HG03139 (cell line): ENCODE measurements at regions not wholly inside any gene's neighbourhood (a gene's known extent, or its start where the extent isn't known, plus 50 kb on each side); places are given as distances from the start of the nearest gene placed in this dataset.

ENCODE experiments used
- ATAC-seq: cut with Tn5 transposase; IDR thresholded peaks from one replicate; pipeline ENCODE4 v1.9.1; 2021; ENCODE audit not compliant: unreplicated experiment

- ATAC-seq: no peak
These were observed 90.6 kb upstream of the SYNDIG1 start for GRCh38 chr20:24378661-24379483.

- ATAC-seq: no peak
These were observed 92.9 kb upstream of the SYNDIG1 start for GRCh38 chr20:24376311-24377099.

DNA sequence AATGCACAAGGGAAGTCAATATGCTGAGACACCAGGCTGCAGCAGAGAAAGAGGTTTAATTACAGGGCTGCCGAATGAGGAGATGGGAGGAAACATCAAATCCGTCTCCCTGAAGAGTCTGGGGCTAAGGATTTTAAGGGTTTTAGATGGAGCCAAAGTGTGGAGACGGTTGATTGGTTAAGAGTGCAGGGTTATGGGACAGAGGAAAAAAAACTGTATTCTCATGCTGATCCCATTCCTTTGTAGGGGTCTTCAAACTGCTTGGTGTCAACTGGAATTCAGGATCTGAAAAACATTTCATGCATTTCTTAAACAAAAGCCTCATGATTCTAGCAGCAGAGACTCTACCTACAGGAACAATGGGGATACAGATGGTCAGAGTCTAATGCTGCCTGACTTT is 96.1 kb upstream of the SYNDIG1 start:
- no peak for ATAC-seq

DNA sequence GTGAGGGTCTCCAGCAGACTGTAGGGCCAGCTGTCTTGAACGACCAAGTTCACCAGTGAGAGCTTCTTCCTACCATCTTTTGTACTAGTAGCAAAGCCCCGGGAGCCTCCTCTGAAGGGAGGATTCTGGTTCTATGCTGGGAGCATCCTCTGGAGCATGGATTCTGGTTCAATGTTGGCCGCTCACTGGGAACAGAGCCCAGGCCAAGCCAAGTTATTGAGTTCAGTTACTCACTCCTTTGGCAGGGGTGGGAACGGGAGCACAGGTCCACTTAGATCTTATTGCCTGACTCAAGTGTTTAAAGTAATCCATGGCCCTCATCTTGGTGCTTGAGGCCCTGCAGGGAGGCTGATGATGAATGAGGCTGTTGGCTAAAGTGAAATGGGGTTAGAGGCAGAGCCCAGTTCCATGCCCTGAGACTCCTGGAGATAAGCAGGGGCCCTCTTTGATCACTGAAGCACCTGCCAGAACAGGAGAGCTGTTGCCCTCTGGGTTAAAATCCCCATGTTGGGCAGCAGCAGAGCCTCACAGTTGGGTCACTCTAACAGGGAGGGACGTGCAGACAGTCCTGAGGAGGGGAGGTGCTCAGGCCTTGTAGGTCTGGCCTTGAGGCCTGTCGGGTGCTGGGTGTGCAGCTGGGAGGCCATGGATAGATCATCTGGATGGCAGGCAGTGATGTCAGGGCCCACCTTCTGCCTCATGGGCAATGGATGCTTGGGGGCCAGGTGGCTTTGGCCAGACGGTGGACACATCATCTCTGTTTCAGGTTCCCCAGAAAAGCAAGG is 98.3 kb upstream of the SYNDIG1 start:
- no peak for ATAC-seq

- no peak for ATAC-seq
These were observed 99.2 kb upstream of the SYNDIG1 start for GRCh38 chr20:24370249-24370648.

DNA sequence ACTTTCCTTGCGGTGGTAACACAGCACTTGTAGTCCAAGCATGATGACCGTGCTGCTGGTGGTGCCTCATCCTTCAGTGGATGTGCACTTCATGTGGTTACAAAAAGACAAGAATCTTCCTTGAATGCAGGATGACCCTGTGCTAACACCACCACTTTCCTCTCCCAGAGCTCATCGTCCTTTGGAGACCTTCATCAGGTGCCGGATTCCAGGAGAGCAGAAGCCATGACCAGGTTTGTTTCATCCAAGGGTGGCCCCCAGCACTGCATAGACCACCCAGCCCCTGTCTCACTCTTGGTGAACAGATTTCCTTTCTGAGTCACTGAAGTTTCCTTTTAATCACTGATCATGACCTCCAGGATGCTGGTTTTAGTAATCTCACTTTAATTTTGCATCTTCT is 101.2 kb upstream of the SYNDIG1 start:
- ATAC-seq: no peak

- ATAC-seq: no peak
These were observed 103.0 kb upstream of the SYNDIG1 start for GRCh38 chr20:24366336-24367004.

- ATAC-seq: no peak
These were observed 103.8 kb upstream of the SYNDIG1 start for GRCh38 chr20:24365670-24366069.

GRCh38 chr20:24364482-24364881 is 104.9 kb upstream of the SYNDIG1 start:
- ATAC-seq: no peak

DNA sequence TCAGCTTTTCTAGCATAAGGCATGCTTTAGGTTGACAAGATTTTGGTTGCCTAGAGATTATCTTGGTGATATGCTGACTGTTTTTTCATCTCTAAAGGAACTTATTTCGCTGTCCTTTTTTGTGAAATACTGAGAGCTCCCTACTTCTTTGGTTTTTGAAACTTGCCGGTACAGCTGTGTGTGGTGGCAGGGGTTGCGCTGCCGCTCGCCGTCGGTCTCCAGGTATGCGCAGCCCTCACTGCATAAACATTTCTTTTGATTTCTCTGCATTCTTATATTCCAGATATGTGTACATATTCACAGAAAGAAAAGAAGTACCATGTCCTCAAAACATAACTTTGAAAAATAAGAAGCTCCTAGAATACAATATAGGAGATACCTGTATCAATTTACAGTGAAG is 106.4 kb upstream of the SYNDIG1 start:
- ATAC-seq: no peak

DNA sequence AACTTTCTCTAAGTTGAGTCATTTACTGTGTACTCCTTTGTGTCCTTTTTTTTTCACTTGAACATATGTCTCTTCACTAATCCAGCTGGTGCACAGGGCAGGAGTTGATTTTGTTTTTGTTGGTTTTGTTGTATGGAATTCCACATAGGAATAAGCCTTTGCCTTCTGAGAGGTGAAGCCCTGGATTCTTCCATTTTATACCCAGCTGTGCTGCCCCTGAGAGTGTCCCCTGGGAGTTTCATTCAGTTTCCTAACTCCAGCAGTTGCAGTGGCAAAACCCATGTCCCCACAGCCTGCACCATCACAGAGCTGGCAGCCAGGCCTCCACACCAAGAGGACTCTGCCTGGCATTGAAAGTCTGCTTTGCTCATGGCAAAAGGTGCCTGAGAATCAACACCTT is 107.3 kb upstream of the SYNDIG1 start:
- no peak for ATAC-seq

DNA sequence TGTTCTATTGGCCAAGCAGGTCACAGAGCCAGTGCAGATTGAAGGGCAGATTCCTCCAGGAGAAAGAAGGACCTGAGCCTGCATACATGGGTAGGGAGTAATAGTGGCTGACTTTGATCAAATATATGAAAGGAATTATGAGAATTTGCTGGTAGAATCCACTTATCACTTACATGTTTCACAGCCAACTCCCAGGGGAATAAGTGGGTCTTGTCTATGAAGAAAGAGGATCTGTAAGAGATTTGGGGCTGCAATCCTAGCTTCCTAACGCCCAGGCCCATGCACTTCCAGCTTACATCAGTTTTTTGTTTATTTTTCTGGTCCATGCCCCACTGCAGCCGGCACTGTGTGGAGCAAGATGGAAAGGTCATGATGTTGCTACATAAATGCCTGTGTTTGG is 107.9 kb upstream of the SYNDIG1 start:
- ATAC-seq: no peak

DNA sequence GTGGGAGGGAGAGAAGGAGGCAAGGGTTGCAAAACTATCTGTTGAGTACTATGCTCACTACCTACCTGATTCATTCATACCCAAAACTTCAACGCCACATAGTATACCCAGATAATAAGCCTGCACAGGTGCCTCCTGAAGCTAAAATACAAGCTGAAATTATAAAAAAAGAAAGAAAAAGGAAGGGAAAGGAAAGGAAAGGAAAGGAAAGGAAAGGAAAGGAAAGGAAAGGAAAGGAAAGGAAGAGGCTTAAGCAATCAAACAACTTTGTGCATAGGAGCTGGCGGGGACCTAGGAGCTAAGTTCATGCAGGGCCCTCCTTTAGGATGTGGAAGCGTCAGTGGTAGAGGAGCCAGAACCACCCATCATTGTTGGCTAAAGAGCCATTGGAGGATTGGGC is 108.9 kb upstream of the SYNDIG1 start:
- no peak for ATAC-seq

GRCh38 chr20:24359321-24360027 is 110.0 kb upstream of the SYNDIG1 start:
- no peak for ATAC-seq

GRCh38 chr20:24357931-24358330 is 111.5 kb upstream of the SYNDIG1 start:
- no peak for ATAC-seq

- no peak for ATAC-seq
These were observed 112.3 kb upstream of the SYNDIG1 start for GRCh38 chr20:24357177-24357576.

- ATAC-seq: no peak
These were observed 116.2 kb upstream of the SYNDIG1 start for GRCh38 chr20:24353135-24353690.

DNA sequence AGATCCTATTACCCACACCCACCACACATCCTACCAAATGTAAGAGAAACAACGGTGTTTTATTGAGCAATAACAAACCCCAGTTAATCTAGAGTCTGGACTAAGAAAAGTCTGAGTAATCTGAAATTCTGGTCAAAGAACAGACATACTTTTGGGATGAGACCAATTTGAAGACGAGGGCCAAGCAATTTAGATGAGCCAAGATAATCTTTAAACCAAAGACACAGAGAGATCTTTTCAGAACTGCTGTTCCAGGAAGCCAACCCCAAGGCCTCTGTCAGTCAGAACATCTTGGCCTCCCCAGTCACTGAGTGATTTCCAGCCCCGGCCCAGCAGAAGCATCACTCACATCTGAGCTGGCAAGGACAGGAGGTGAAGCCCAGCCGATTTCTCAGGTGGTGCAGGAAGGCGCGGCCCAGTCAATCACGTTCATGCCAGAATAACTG is 118.5 kb upstream of the SYNDIG1 start:
- ATAC-seq: no peak

GRCh38 chr20:24341781-24342180 is 127.6 kb upstream of the SYNDIG1 start:
- ATAC-seq: no peak

- ATAC-seq: no peak
These were observed 128.5 kb upstream of the SYNDIG1 start for GRCh38 chr20:24340933-24341332.
